H1 (cell line): ENCODE measurements at regions not wholly inside any gene's neighbourhood (a gene's known extent, or its start where the extent isn't known, plus 50 kb on each side); places are given as distances from the start of the nearest gene placed in this dataset.
A peak's percentile ranks its signal among the peaks of the same experiment; 100 is the strongest.

Source experiments
- CTCF ChIA-PET: fragments of 300-600 bp; sonication (Branson Sonifier 250); formaldehyde crosslinking; loops from one replicate; lab custom pipeline; 2021; ENCODE audit not compliant: partially characterized antibody; lab: Charles Lee
- POLR2A ChIA-PET: fragments of 300-600 bp; sonication (Branson Sonifier 250); formaldehyde crosslinking; loops from one replicate; lab custom pipeline; 2021; ENCODE audit warnings: inconsistent platforms; ENCODE audit not compliant: partially characterized antibody; lab: Charles Lee
- DNase-seq, 2 experiments: peaks; one replicate each; pipeline versions ENCODE4 v3.0.0 to v3.0.0-alpha.2; 2010 to 2022; ENCODE audit warnings: low spot score in 2 of 2, low read depth in 1 of 2, mixed read lengths in 1 of 2
- FAIRE-seq: peaks from 2 replicates; lab custom pipeline; 2011; peaks lifted over from hg19 to GRCh38; lab: Jason Lieb, UNC
- H2AFZ ChIP-seq: 2 replicates; pipeline ENCODE4 v1.8.1; 2012; ENCODE audit warnings: low read length, inconsistent platforms
- H2AK5ac ChIP-seq: 2 replicates; pipeline ENCODE4 v1.6.1; 2013; ENCODE audit warnings: low read depth, low read length
- H2BK120ac ChIP-seq: replicated peaks from 2 replicates; pipeline ENCODE3; 2013; ENCODE audit warnings: low read depth, low read length, inconsistent platforms
- H2BK12ac ChIP-seq: 2 replicates; pipeline ENCODE4 v1.6.1; 2013; ENCODE audit warnings: low read depth, low read length
- H2BK15ac ChIP-seq: 2 replicates; pipeline ENCODE4 v1.6.1; 2013; ENCODE audit warnings: low read length
- H2BK20ac ChIP-seq: 2 replicates; pipeline ENCODE4 v1.6.1; 2013; ENCODE audit warnings: low read length
- H2BK5ac ChIP-seq: 2 replicates; pipeline ENCODE4 v1.6.1; 2013; ENCODE audit warnings: low read depth, low read length
- H3K14ac ChIP-seq: 2 replicates; pipeline ENCODE4 v1.6.1; 2013; ENCODE audit warnings: inconsistent platforms; ENCODE audit not compliant: insufficient read length
- H3K18ac ChIP-seq: 2 replicates; pipeline ENCODE4 v1.6.1; 2013; ENCODE audit warnings: low read length; ENCODE audit errors: extremely low read depth
- H3K23ac ChIP-seq: 2 replicates; pipeline ENCODE4 v1.6.1; 2013; ENCODE audit warnings: inconsistent platforms; ENCODE audit not compliant: insufficient read length
- H3K23me2 ChIP-seq: 2 replicates; pipeline ENCODE4 v1.6.1; 2013; ENCODE audit warnings: low read depth, low read length
- H3K27ac ChIP-seq: 2 replicates; pipeline ENCODE4 v1.6.1; 2011; ENCODE audit warnings: low read depth, low read length, inconsistent platforms
- H3K27me3 ChIP-seq, 4 experiments: replicated peaks in 1 of 4; 1 replicate in 1 of 4; 2 replicates in 3 of 4; pipeline versions ENCODE4 v1.6.1 to v1.8.1; 2011 to 2013; ENCODE audit warnings: low read length in 3 of 4, mild to moderate bottlenecking in 3 of 4, inconsistent platforms in 2 of 4, mixed read lengths in 2 of 4, moderate library complexity in 1 of 4; ENCODE audit not compliant: control insufficient read depth in 3 of 4, insufficient read depth in 3 of 4; ENCODE audit errors: extremely low read depth in 1 of 4
- H3K36me3 ChIP-seq, 4 experiments: 2 replicates each; pipeline versions ENCODE4 v1.6.1 to v1.8.1; 2011 to 2013; ENCODE audit warnings: mild to moderate bottlenecking in 4 of 4, low read length in 3 of 4, moderate library complexity in 2 of 4, control low read depth in 1 of 4, inconsistent platforms in 1 of 4; ENCODE audit not compliant: insufficient read depth in 4 of 4, control insufficient read depth in 2 of 4
- H3K4ac ChIP-seq: replicated peaks from 2 replicates; pipeline ENCODE3; 2013; ENCODE audit warnings: low read length, low read depth, mixed read lengths, inconsistent platforms; ENCODE audit not compliant: insufficient read length
- H3K4me1 ChIP-seq, 4 experiments: replicated peaks in 1 of 4; 1 replicate in 1 of 4; 2 replicates in 3 of 4; pipeline versions ENCODE4 v1.6.1 to v1.8.1; 2011 to 2013; ENCODE audit warnings: low read length in 3 of 4, inconsistent platforms in 2 of 4, mixed read lengths in 1 of 4; ENCODE audit not compliant: insufficient read depth in 4 of 4, control insufficient read depth in 3 of 4
- H3K4me2 ChIP-seq, 2 experiments: 2 replicates each; pipeline versions ENCODE4 v1.6.1 to v1.8.1; 2011 to 2013; ENCODE audit warnings: low read depth in 2 of 2, low read length in 2 of 2, control low read depth in 1 of 2, inconsistent platforms in 1 of 2, mild to moderate bottlenecking in 1 of 2; ENCODE audit not compliant: insufficient read depth in 1 of 2
- H3K4me3 ChIP-seq, 4 experiments: fragments of 200-600, 300-600 bp in 1 of 4; sonication (generic), shearing (Covaris generic), sonication (Bioruptor Twin) in 1 of 4; 2 replicates each; pipeline versions ENCODE4 v1.5.1 to v1.8.1; 2011 to 2016; ENCODE audit warnings: low read length in 4 of 4, low read depth in 3 of 4, control low read depth in 2 of 4, inconsistent platforms in 2 of 4, mild to moderate bottlenecking in 2 of 4, mixed read lengths in 1 of 4, moderate library complexity in 1 of 4; ENCODE audit not compliant: insufficient read depth in 2 of 4; ENCODE audit errors: extremely low read depth in 1 of 4
- H3K56ac ChIP-seq: replicated peaks from 2 replicates; pipeline ENCODE3; 2013; ENCODE audit warnings: low read depth, mild to moderate bottlenecking, mixed read lengths, low read length, inconsistent platforms; ENCODE audit not compliant: insufficient read length
- H3K79me1 ChIP-seq: 2 replicates; pipeline ENCODE4 v1.6.1; 2013; ENCODE audit warnings: low read depth, low read length, control low read depth
- H3K79me2 ChIP-seq, 2 experiments: 2 replicates each; pipeline versions ENCODE4 v1.6.1 to v1.8.1; 2012 to 2013; ENCODE audit warnings: low read length in 2 of 2, mild to moderate bottlenecking in 2 of 2, inconsistent platforms in 1 of 2; ENCODE audit not compliant: insufficient read depth in 2 of 2, control insufficient read depth in 1 of 2
- H3K9ac ChIP-seq, 4 experiments: replicated peaks in 1 of 4; 1 replicate in 1 of 4; 2 replicates in 3 of 4; pipeline versions ENCODE4 v1.6.1 to v1.8.1; 2011 to 2013; ENCODE audit warnings: low read depth in 3 of 4, low read length in 3 of 4, control low read depth in 2 of 4, mild to moderate bottlenecking in 2 of 4, moderate library complexity in 2 of 4, inconsistent platforms in 1 of 4; ENCODE audit errors: extremely low read depth in 1 of 4
- H3K9me3 ChIP-seq, 2 experiments: 2 replicates each; pipeline versions ENCODE4 v1.6.1 to v1.8.1; 2012 to 2013; ENCODE audit warnings: mild to moderate bottlenecking in 2 of 2, moderate library complexity in 2 of 2, control low read depth in 1 of 2, inconsistent platforms in 1 of 2, low read depth in 1 of 2, low read length in 1 of 2, mixed read lengths in 1 of 2; ENCODE audit not compliant: insufficient read depth in 2 of 2
- H4K20me1 ChIP-seq, 2 experiments: replicated peaks in 1 of 2; 2 replicates each; pipeline versions ENCODE3 to v1.8.1; 2011 to 2013; ENCODE audit warnings: inconsistent platforms in 2 of 2, low read length in 2 of 2, mild to moderate bottlenecking in 1 of 2; ENCODE audit not compliant: insufficient read depth in 2 of 2, control insufficient read depth in 1 of 2
- H4K5ac ChIP-seq: 2 replicates; pipeline ENCODE4 v1.6.1; 2013; ENCODE audit warnings: low read length, low read depth, mixed read lengths, inconsistent platforms; ENCODE audit not compliant: insufficient read length
- H4K8ac ChIP-seq: 2 replicates; pipeline ENCODE4 v1.8.0; 2013; ENCODE audit warnings: mild to moderate bottlenecking, moderate library complexity, low read length, inconsistent platforms; ENCODE audit not compliant: insufficient read depth; ENCODE audit errors: extremely low read depth
- H4K91ac ChIP-seq: replicated peaks from 2 replicates; pipeline ENCODE3; 2013; ENCODE audit warnings: low read length, mixed read lengths, inconsistent platforms; ENCODE audit not compliant: insufficient read length
- CHD1 ChIP-seq: IDR thresholded peaks from 2 replicates; pipeline ENCODE4 v1.6.1; 2012; ENCODE audit warnings: low read depth, low read length, improper control_type of control experiment
- EGR1 ChIP-seq: IDR thresholded peaks from 2 replicates; pipeline ENCODE4 v1.6.1; 2011; ENCODE audit warnings: low read depth, low read length, borderline replicate concordance
- SP1 ChIP-seq: IDR thresholded peaks from 2 replicates; pipeline ENCODE4 v1.6.1; 2011; ENCODE audit warnings: low read depth, low read length
- whole genome bisulfite sequencing, 2 experiments: shearing (Covaris generic) in 1 of 2; methylation state at CpG; one replicate each; pipeline versions ENCODE4 v1.1.6 to v1.1.7; 2013 to 2015; ENCODE audit warnings: low lambda C conversion rate in 2 of 2, mixed read lengths in 2 of 2, inconsistent platforms in 1 of 2, low coverage in 1 of 2, missing lambda C conversion rate in 1 of 2; ENCODE audit not compliant: insufficient replicate concordance in 2 of 2, insufficient coverage in 1 of 2, insufficient read length in 1 of 2; ENCODE audit errors: extremely low coverage in 1 of 2, missing lambda C conversion rate in 1 of 2; 5-methylcytosine and 5-hydroxymethylcytosine counted together

- TF ChIP-seq EGR1 (no peak), CHD1 (no peak), SP1 (no peak)
- no peaks in the 10 kb centered on the region for H3K79me2 ChIP-seq
- ChIA-PET CTCF (no interaction called here), POLR2A (no interaction called here)
- DNase-seq, result no peak
- no peak for FAIRE-seq
- no peak overlapping the region for H4K8ac ChIP-seq
- H3K27me3 ChIP-seq, result no peaks in the 10 kb centered on the region
- no peak overlapping the region for H2BK15ac ChIP-seq
- H3K4ac ChIP-seq, result no peak overlapping the region
- H4K91ac ChIP-seq, result no peak overlapping the region
- no peaks in the 10 kb centered on the region for H3K79me1 ChIP-seq
- H3K14ac ChIP-seq, result no peak overlapping the region
- H2BK5ac ChIP-seq, result no peak overlapping the region
- no peaks in the 10 kb centered on the region for H4K20me1 ChIP-seq
- no peak overlapping the region for H3K4me2 ChIP-seq
- no peaks in the 10 kb centered on the region for H3K23me2 ChIP-seq
- no peak overlapping the region for H2AK5ac ChIP-seq
- H3K4me3 ChIP-seq, result no peak overlapping the region
- H3K18ac ChIP-seq, result no peak overlapping the region
- no peak overlapping the region for H3K27ac ChIP-seq
- H3K56ac ChIP-seq, result no peak overlapping the region
- H3K9me3 ChIP-seq, result no peaks in the 10 kb centered on the region
- no peaks in the 10 kb centered on the region for H3K4me1 ChIP-seq
- no peak overlapping the region for H4K5ac ChIP-seq
- H2BK120ac ChIP-seq, result no peak overlapping the region
- no peak overlapping the region for H2BK20ac ChIP-seq
- H3K36me3 ChIP-seq, result no peaks in the 10 kb centered on the region
- no peak overlapping the region for H3K9ac ChIP-seq
- no peak overlapping the region for H3K23ac ChIP-seq
- no peak overlapping the region for H2BK12ac ChIP-seq
- 89% methylated on average over 3 of the region's 3 CpGs; no CpG with 5 or more reads in 1 of the 2 experiments for WGBS, 2 experiments
- H2AFZ ChIP-seq, result peak overlapping the region; percentile 62
Measured at GRCh38 chr7:106480616-106481031, 180.3 kb downstream of the CCDC71L start.
